Activated effector memory CD4-positive, alpha-beta T cell treated with Interleukin-2 at 50 U/mL for 16 hours (primary cell): ENCODE measurements at regions not wholly inside any gene's neighbourhood (a gene's known extent, or its start where the extent isn't known, plus 50 kb on each side); places are given as distances from the start of the nearest gene placed in this dataset.

ENCODE experiments used
- DNase-seq: peaks from one replicate; pipeline ENCODE4 v3.0.0-alpha.2; 2020

DNA sequence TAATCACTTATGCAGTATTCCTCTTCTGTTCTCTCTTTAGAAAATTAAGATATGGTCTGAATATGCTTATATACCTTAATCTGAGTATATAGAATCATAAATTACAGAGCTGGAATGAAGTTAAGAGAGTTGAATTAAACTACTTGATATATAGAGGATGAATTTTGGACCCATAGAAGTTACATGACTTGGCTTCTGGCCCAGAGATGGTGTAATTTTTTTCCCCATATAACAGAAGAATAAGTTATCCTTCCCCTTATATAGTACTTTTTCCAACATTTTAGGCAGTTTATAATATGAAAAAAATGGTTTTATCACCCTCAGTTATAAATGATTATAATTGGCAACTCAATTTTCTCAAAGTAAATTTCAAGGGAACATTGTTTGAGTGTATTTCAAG is 616.3 kb downstream of the TBC1D4 start:
- no peak for DNase-seq

- DNase-seq = no peak
These were observed 621.2 kb downstream of the TBC1D4 start for GRCh38 chr13:74860789-74861188.

GRCh38 chr13:74850893-74851292 is 631.1 kb downstream of the TBC1D4 start:
- no peak for DNase-seq

GRCh38 chr13:74847966-74848365 is 634.0 kb downstream of the TBC1D4 start:
- DNase-seq = no peak

GRCh38 chr13:74845806-74846205 is 636.2 kb downstream of the TBC1D4 start:
- no peak for DNase-seq

- no peak for DNase-seq
These were observed 640.3 kb downstream of the TBC1D4 start for GRCh38 chr13:74841651-74842050.

DNA sequence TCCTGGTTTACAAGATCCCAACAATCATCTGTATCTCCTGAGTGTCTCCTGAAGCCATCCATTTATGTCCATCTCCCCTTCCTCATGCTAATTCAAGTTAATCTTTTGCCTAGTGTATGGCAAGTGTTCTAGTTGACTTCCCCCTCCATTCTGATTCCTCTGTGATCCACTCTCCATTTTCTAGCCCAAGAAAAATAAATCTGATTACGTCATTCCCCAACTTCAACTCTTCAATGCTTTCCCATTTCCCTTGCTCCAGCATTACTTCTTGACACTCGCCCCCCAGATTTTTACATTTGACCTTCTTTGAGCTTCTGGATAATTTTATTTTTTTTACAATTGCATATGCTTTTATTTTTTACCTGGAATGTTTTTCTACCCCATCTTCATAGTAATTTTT is 640.8 kb downstream of the TBC1D4 start:
- no peak for DNase-seq

GRCh38 chr13:74839656-74840055 is 642.3 kb downstream of the TBC1D4 start:
- DNase-seq = no peak

DNA sequence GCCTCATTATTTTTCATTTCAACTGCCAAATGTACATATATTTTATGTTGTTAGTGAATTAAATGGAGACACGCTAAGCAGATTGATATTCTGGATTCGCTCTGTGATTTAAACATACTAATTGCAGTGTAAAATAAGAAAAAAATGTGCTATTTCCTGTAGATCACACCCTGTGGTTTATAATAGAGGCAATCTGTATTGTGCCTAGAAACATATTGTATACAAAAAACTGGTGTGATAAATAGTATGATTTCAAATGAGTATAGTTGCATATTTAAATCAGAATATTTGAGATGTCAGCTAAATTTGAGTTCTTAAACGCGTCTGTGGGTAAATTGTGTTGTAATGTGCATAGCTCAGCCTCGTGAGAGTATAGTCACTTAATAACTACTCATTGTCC is 643.9 kb downstream of the TBC1D4 start:
- no peak for DNase-seq

- no peak for DNase-seq
These were observed 645.3 kb downstream of the TBC1D4 start for GRCh38 chr13:74836628-74837027.

DNA sequence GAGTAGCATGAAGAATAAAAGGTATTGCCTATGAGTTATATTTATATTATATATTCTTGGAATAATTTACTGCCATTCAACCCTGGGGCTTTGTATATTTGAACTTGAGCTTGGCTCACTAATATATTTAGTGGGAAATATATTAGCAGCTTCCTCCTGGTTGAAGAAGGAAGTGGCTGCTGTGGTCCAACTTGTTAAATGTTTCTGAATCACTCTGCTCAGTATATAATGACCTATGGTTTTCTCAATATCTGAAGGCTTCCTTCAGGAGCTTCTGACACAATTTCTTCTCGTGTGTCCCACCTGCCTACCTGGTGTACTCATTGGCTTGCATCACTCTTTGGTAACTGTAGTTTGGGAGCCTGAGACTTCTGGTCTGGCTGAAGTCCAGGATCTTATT is 646.4 kb downstream of the TBC1D4 start:
- DNase-seq = no peak

DNA sequence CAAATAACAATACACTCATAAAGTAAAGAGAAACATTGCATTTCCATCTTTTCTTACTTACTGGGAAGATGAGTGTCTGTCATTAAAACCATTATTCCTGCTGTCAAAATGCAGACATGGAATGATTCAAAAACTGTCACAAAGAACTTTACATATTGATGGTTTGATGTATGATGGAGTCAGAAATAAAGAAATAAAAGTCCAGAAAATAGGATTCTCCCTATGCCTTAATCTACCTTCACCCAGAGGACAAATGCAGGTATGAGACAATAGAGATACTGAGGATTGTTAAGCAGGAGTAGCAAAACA is 656.1 kb downstream of the TBC1D4 start:
- DNase-seq = no peak

- DNase-seq = no peak
These were observed 656.6 kb downstream of the TBC1D4 start for GRCh38 chr13:74825152-74825937.

DNA sequence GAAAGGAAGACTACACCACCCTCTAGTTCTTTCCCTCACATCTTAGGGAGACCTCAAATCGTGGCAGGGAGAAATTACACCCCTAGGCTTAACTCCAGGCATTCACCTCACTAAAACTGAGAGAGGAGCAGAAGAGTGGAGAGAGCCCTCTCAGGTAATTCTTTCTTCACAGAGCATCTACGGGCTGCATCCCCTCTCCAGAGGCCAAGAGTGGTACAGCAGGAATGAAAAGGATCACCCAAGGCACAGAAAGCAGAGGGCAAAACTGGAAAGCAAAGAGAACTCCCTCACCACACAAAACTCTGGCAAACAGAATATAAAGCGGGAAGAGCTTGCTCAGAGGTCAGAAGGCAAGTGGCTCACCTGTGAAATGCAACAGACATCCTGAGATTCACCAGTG is 661.2 kb downstream of the TBC1D4 start:
- DNase-seq = no peak

DNA sequence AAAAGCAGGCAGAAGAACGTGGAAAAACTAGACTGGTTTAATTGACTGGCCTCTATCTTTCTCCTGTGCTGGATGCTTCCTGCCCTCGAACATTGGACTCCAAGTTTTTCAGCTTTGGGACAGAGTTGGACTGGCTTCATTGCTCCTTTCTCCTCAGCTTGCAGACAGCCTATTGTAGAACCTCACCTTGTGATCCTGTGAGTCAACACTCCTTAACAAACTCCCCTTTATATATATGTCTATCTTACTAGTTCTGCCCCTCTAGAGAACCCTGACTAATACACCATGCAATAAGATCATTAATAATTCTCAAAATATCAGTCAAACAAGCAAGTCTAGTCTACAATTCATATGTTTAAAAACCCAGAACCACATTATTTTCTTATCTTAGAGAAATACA is 662.4 kb downstream of the TBC1D4 start:
- no peak for DNase-seq

- no peak for DNase-seq
These were observed 665.2 kb downstream of the TBC1D4 start for GRCh38 chr13:74816737-74817136.

GRCh38 chr13:74796157-74796556 is 662.0 kb upstream of the KLF12 start:
- DNase-seq = no peak

- DNase-seq = no peak
These were observed 661.3 kb upstream of the KLF12 start for GRCh38 chr13:74795526-74795925.

- DNase-seq = no peak
These were observed 660.4 kb upstream of the KLF12 start for GRCh38 chr13:74794582-74794981.

DNA sequence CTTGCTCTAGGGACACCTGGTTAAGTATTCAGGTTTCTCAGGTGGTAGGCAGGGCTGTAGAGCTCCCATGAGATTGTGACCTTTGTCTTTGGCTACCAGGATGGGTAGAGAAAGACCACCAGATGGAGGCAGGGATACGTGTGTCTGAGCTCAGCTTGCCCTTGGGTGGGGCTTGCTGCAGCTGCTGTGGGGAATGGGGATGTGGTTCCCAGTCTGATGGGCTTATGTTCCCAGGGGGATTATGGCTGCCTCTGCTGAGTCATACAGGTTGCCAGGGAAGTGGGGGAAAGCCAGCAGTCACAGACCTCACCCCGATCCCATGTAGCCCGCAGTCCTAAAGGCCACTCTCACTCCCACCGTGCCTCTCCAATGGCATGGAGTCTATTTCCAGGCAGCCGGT is 659.9 kb upstream of the KLF12 start:
- no peak for DNase-seq

DNA sequence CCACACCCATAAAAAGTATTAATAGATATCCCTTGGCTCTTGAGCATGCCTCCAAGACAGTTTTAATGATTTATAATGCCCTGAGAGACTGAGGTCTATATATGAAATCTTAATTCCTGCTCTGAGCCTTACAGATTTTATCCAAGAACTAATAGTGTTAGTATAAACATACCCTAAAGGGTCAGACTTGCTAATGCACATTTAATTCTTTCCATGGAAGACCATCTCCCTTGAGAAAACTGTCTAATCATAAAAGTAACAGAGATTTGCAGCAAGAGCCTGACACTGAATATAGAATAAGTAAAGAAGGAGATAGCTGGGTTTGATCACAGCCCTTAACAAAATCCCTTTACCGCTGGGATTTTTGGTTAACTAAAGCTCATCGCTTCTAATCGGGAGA is 650.8 kb upstream of the KLF12 start:
- no peak for DNase-seq

- DNase-seq = no peak
These were observed 644.7 kb upstream of the KLF12 start for GRCh38 chr13:74778946-74779345.

- no peak for DNase-seq
These were observed 643.9 kb upstream of the KLF12 start for GRCh38 chr13:74778087-74778486.

DNA sequence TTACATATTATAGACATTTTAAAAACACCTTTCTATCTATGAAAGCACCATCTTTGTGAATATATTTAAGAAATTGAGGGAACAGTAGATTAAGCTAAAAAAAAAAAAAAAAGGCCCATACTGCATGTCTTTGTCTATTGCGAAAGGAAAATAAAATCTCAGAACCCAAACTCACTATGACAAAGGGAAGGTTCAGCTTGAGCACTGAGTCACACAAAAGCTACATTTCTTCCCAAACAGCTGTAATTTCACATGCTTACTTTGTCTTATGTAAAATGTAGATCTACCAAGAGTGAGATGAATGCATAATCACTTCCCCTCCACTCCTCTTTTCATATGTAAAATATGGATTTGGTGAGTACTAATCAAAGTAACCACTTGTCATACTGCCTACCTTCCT is 640.1 kb upstream of the KLF12 start:
- no peak for DNase-seq

DNA sequence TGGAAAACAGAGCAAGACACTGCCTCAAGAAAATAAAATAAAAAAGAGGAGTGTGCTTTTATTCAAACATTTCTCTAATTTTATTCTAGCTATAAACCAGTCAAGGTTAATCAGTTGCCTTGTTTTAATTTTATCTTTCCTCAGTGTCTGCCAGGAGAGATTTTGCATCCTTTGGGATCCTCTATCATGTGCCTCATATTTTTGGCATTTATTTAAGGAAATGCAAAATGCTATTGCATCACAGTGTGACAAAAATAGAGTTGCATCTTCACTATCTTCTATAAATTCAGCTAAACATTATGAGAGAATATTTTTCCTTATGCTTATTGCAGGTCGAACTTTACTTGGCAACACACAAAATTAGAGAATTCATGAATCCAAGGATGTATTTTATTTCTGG is 639.0 kb upstream of the KLF12 start:
- no peak for DNase-seq

- DNase-seq = no peak
These were observed 637.8 kb upstream of the KLF12 start for GRCh38 chr13:74771964-74772363.
